Caco-2 (cell line): ENCODE measurements at regions not wholly inside any gene's neighbourhood (a gene's known extent, or its start where the extent isn't known, plus 50 kb on each side); places are given as distances from the start of the nearest gene placed in this dataset.

Experiments
- BruUV-seq: library from RNA; stranded (reverse); fragments of 400-500 nt; replicated peaks from 2 replicates; lab custom pipeline; 2021; lab: Mats Ljungman, UMichigan
- CTCF ChIA-PET: fragments of 300-600 bp; sonication (Branson Sonifier 250); formaldehyde crosslinking; loops from one replicate; lab custom pipeline; 2022; ENCODE audit warnings: antibody characterized with exemption; lab: Charles Lee
- POLR2A ChIA-PET: fragments of 300-600 bp; sonication (Branson Sonifier 250); formaldehyde crosslinking; loops from one replicate; lab custom pipeline; 2022; ENCODE audit warnings: antibody characterized with exemption; lab: Charles Lee
- DNase-seq, 2 experiments: peaks; one replicate each; pipeline versions ENCODE4 v3.0.0 to v3.0.0-alpha.2; 2020 to 2022
- H3K27me3 ChIP-seq: replicated peaks from 2 replicates; pipeline ENCODE4 v1.6.0; 2011; ENCODE audit warnings: low read length; ENCODE audit not compliant: control insufficient read depth, insufficient read depth
- H3K36me3 ChIP-seq: 2 replicates; pipeline ENCODE4 v1.5.1; 2011; ENCODE audit warnings: low read length; ENCODE audit not compliant: control insufficient read depth, insufficient read depth
- H3K4me1 ChIP-seq: fragments of 250-450 bp; sonication (Bioruptor Pico); 2 replicates; pipeline ENCODE4 v1.5.1; 2020; ENCODE audit warnings: mild to moderate bottlenecking
- H3K4me3 ChIP-seq: 2 replicates; pipeline ENCODE4 v1.5.1; 2011; ENCODE audit warnings: low read depth, mild to moderate bottlenecking, control low read depth, low read length
- H3K9me3 ChIP-seq: fragments of 250-450 bp; sonication (Bioruptor Pico); 2 replicates; pipeline ENCODE4 v1.5.1; 2020; ENCODE audit warnings: mild to moderate bottlenecking, moderate library complexity
- H3K27ac Mint-ChIP-seq: one replicate; pipeline ENCODE4 v1.8.0; 2022; ENCODE audit warnings: mixed read lengths; ENCODE audit not compliant: unreplicated experiment
- H3K27me3 Mint-ChIP-seq: one replicate; pipeline ENCODE4 v1.8.0; 2022; ENCODE audit warnings: mixed read lengths; ENCODE audit not compliant: insufficient read depth, unreplicated experiment
- H3K36me3 Mint-ChIP-seq: one replicate; pipeline ENCODE4 v1.8.0; 2022; ENCODE audit warnings: mild to moderate bottlenecking, mixed read lengths; ENCODE audit not compliant: insufficient read depth, unreplicated experiment
- H3K4me1 Mint-ChIP-seq: one replicate; pipeline ENCODE4 v1.8.0; 2022; ENCODE audit warnings: low read depth, mixed read lengths; ENCODE audit not compliant: unreplicated experiment
- H3K4me3 Mint-ChIP-seq: one replicate; pipeline ENCODE4 v1.8.0; 2022; ENCODE audit warnings: mild to moderate bottlenecking, moderate library complexity, mixed read lengths; ENCODE audit not compliant: unreplicated experiment
- H3K9me3 Mint-ChIP-seq: one replicate; pipeline ENCODE4 v1.8.0; 2022; ENCODE audit warnings: mixed read lengths; ENCODE audit not compliant: unreplicated experiment
- intact Hi-C: fragments of 100-400 bp; cut with micrococcal nuclease; formaldehyde crosslinking; loops from one replicate; pipeline ENCODE4 v1.10.0; 2022; ENCODE audit not compliant: unreplicated experiment
- TF ChIP-seq, protein P1 (sequence below), 2 experiments: fragments of 200-600 bp in 1 of 2; IDR thresholded peaks; 1 replicate in 1 of 2; 2 replicates in 1 of 2; pipeline versions ENCODE4 v1.5.1 to v1.8.0; 2011 to 2022; ENCODE audit warnings: antibody characterized with exemption in 1 of 2, control low read depth in 1 of 2, inconsistent platforms in 1 of 2, low read depth in 1 of 2, low read length in 1 of 2, mild to moderate bottlenecking in 1 of 2, moderate library complexity in 1 of 2; ENCODE audit not compliant: insufficient read depth in 1 of 2, severe bottlenecking in 1 of 2, unreplicated experiment in 1 of 2

DNA sequence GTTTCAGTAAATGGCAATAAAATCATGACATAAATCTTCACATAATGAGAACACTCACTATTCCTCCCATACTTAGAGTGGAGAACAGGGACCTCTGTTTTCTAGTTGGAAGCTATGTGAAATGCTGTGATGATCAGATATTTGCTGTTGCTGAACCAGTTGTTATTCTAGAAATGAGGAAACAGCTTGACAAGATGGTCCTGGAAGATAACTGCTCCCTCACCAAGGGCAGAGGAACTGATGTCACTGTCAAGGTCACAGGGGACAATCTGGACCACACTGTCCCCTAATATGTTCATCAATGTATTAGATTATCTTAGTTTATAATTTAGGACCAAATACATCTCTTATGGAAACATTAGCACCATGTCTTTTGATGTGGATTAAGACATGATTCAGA lies 1173.3 kb downstream of the PCDH17 start:
- Mint-ChIP-seq H3K27ac (no peak overlapping the region), H3K4me1 (no peaks in the 10 kb centered on the region), H3K36me3 (no peaks in the 10 kb centered on the region), H3K9me3 (no peaks in the 10 kb centered on the region), H3K4me3 (no peak overlapping the region), H3K27me3 (peaks cover 4% of the 10 kb centered on the region)
- DNase-seq, result no peak
- Histone ChIP-seq H3K4me1 (no peaks in the 10 kb centered on the region), H3K9me3 (no peaks in the 10 kb centered on the region), H3K27me3 (no peaks in the 10 kb centered on the region), H3K36me3 (no peaks in the 10 kb centered on the region), H3K4me3 (no peak overlapping the region)
- CTCF ChIA-PET, result no interaction called here
- POLR2A ChIA-PET, result no interaction called here
- no TSS peak for BruUV-seq
- TF ChIP-seq, protein P1, sequence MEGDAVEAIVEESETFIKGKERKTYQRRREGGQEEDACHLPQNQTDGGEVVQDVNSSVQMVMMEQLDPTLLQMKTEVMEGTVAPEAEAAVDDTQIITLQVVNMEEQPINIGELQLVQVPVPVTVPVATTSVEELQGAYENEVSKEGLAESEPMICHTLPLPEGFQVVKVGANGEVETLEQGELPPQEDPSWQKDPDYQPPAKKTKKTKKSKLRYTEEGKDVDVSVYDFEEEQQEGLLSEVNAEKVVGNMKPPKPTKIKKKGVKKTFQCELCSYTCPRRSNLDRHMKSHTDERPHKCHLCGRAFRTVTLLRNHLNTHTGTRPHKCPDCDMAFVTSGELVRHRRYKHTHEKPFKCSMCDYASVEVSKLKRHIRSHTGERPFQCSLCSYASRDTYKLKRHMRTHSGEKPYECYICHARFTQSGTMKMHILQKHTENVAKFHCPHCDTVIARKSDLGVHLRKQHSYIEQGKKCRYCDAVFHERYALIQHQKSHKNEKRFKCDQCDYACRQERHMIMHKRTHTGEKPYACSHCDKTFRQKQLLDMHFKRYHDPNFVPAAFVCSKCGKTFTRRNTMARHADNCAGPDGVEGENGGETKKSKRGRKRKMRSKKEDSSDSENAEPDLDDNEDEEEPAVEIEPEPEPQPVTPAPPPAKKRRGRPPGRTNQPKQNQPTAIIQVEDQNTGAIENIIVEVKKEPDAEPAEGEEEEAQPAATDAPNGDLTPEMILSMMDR (IDR thresholded peaks at IDR 0.05; ENCODE audit: insufficient read depth in 1 of 2, low read depth in 1 of 2, low read length in 1 of 2, severe bottlenecking in 1 of 2, unreplicated experiment in 1 of 2), result no peak
- intact Hi-C loops, result no loop called here

DNA sequence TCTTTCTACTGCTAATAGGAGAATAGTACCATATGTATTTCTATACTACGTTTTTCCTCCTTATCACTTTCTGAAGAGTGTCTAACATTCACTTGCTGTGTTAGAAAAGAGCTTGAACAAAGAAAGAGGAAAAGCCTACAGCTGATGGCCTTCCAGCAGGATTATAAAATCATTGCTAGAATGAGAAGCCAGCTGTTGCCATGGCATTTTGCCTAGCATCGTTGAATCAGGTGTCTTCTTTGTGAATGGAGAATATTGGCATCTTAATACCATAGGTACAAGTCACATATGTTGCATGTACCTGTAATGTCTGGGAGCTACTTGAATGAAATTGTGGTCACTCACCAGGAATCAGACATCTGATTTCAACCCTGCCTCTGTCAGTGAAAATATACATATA lies 1174.9 kb downstream of the PCDH17 start:
- Mint-ChIP-seq H3K4me3 (no peak overlapping the region), H3K27me3 (peaks cover 2% of the 10 kb centered on the region), H3K4me1 (no peaks in the 10 kb centered on the region), H3K27ac (no peak overlapping the region), H3K36me3 (no peaks in the 10 kb centered on the region), H3K9me3 (no peaks in the 10 kb centered on the region)
- TF ChIP-seq, protein P1 (IDR thresholded peaks at IDR 0.05; ENCODE audit: insufficient read depth in 1 of 2, low read depth in 1 of 2, low read length in 1 of 2, severe bottlenecking in 1 of 2, unreplicated experiment in 1 of 2), result no peak
- Histone ChIP-seq H3K4me3 (no peak overlapping the region), H3K4me1 (no peaks in the 10 kb centered on the region), H3K9me3 (no peaks in the 10 kb centered on the region), H3K27me3 (no peaks in the 10 kb centered on the region), H3K36me3 (no peaks in the 10 kb centered on the region)
- ChIA-PET POLR2A (no interaction called here), CTCF (no interaction called here)
- no TSS peak for BruUV-seq
- no peak for DNase-seq
- intact Hi-C loops, result no loop called here

DNA sequence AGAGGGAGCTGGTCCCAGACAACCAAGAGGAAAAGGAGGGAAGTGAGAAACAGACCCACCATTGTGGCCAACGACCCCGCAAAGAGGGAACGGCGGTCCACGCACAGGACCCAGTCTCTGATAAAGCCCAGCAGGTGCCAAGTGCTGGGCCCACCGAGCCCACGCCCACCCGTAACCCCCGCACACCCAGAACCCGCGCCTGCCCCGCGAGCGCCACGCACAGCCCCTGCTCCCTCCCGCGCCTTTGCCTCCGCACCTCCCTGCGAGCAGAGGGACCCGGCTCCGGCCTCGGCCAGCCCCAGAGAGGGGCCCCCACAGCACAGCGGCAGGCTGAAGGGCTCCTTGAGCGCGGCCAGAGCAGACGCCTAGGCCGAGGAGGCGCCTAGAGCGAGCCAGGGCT lies 1192.2 kb downstream of the PCDH17 start:
- POLR2A ChIA-PET, result no interaction called here
- Mint-ChIP-seq H3K27ac (no peak overlapping the region), H3K4me1 (no peaks in the 10 kb centered on the region), H3K9me3 (peaks cover 8% of the 10 kb centered on the region), H3K27me3 (peaks cover 2% of the 10 kb centered on the region), H3K36me3 (no peaks in the 10 kb centered on the region), H3K4me3 (no peak overlapping the region)
- DNase-seq, result no peak
- Histone ChIP-seq H3K4me3 (no peak overlapping the region), H3K36me3 (no peaks in the 10 kb centered on the region), H3K27me3 (no peaks in the 10 kb centered on the region), H3K9me3 (0 out of 2 replicates have a peak, but pooled peaks cover 3% of the 10 kb centered on the region), H3K4me1 (no peaks in the 10 kb centered on the region)
- BruUV-seq, result no TSS peak
- CTCF ChIA-PET, result no interaction called here
- intact Hi-C loops, result no loop called here
- TF ChIP-seq, protein P1 (IDR thresholded peaks at IDR 0.05; ENCODE audit: insufficient read depth in 1 of 2, low read depth in 1 of 2, low read length in 1 of 2, severe bottlenecking in 1 of 2, unreplicated experiment in 1 of 2), result no peak
